CD1c-positive myeloid dendritic cell (primary cell): ENCODE measurements at regions not wholly inside any gene's neighbourhood (a gene's known extent, or its start where the extent isn't known, plus 50 kb on each side); places are given as distances from the start of the nearest gene placed in this dataset.
"Not testable (repeated sequence)": the region's sequence is repeated elsewhere in the genome, so short reads cannot be mapped to it uniquely, and the experiment has no call there.

Experiments used
- DNase-seq: peaks from one replicate; pipeline ENCODE4 v3.0.0-alpha.2; 2016; ENCODE audit errors: extremely low spot score

- DNase-seq = no peak
Measured at GRCh38 chrX:102784550-102784949, 64.0 kb downstream of the GPRASP3 start.

GRCh38 chrX:102787283-102787682 is 66.7 kb downstream of the GPRASP3 start:
- no peak for DNase-seq

GRCh38 chrX:102808336-102808735 is 87.8 kb downstream of the GPRASP3 start:
- DNase-seq = no peak

- DNase-seq = not testable (repeated sequence)
Measured at GRCh38 chrX:102818269-102818668, 97.7 kb downstream of the GPRASP3 start.

- no peak for DNase-seq
Measured at GRCh38 chrX:102832661-102833060, 104.4 kb upstream of the RAB40AL start.

- DNase-seq = no peak
Measured at GRCh38 chrX:102833136-102833535, 103.9 kb upstream of the RAB40AL start.

- DNase-seq = no peak
Measured at GRCh38 chrX:102835504-102836146, 101.4 kb upstream of the RAB40AL start.

- no peak for DNase-seq
Measured at GRCh38 chrX:102837847-102838246, 99.2 kb upstream of the RAB40AL start.

- DNase-seq = peak; percentile 9
Measured at GRCh38 chrX:102840871-102841705, 96.0 kb upstream of the RAB40AL start.

- DNase-seq = no peak
Measured at GRCh38 chrX:102841706-102842003, 95.4 kb upstream of the RAB40AL start.

GRCh38 chrX:102845020-102845419 is 92.1 kb upstream of the RAB40AL start:
- DNase-seq = no peak

- no peak for DNase-seq
Measured at GRCh38 chrX:102846544-102847236, 90.4 kb upstream of the RAB40AL start.

GRCh38 chrX:102847362-102847761 is 89.7 kb upstream of the RAB40AL start:
- DNase-seq = no peak

- DNase-seq = no peak
Measured at GRCh38 chrX:102849396-102849795, 87.7 kb upstream of the RAB40AL start.

- not testable (repeated sequence) for DNase-seq
Measured at GRCh38 chrX:102858826-102859549, 78.1 kb upstream of the RAB40AL start.

GRCh38 chrX:102859550-102859871 is 77.6 kb upstream of the RAB40AL start:
- DNase-seq = no peak

- DNase-seq = no peak
Measured at GRCh38 chrX:102860235-102860634, 76.8 kb upstream of the RAB40AL start.

GRCh38 chrX:102863735-102864134 is 73.3 kb upstream of the RAB40AL start:
- peak; percentile 66 for DNase-seq

- no peak for DNase-seq
Measured at GRCh38 chrX:102866981-102867656, 70.0 kb upstream of the RAB40AL start.

GRCh38 chrX:102883491-102883890 is 53.6 kb upstream of the RAB40AL start:
- no peak for DNase-seq
